ENCODE measurements at regions not wholly inside any gene's neighbourhood (a gene's known extent, or its start where the extent isn't known, plus 50 kb on each side); places are given as distances from the start of the nearest gene placed in this dataset.

DNA sequence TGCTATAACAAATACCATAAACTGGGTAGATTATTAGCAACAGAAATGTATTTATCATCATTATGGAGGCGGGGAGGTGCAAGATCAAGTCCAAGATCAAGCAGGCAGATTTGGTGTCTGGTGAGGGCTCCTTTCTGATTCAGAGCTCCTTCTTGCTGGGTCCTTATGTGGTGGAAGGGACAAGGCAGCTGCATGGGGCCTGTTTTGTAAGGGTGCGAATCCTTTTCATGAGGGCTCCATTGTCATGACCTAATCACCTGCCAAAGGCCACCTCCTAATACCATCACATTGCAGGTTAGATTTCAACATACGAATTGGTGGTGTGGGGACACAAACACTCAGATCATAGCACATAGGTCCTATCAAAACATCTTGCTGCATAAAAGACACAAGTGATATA lies 84.4 kb upstream of the CCDC150 start:
- WGBS, 2 experiments (ENCODE audit: low coverage in 1 of 2, low lambda C conversion rate in 2 of 2, missing lambda C conversion rate in 2 of 2), result 92 to 94% methylated on average over 3 of the region's 3 CpGs
- H3K36me3 ChIP-seq (ENCODE audit: low read depth), result no peaks in the 10 kb centered on the region
- H4K20me1 ChIP-seq (ENCODE audit: insufficient read depth), result no peaks in the 10 kb centered on the region
- no peaks in the 10 kb centered on the region; the same call in 1 of the 2 replicates for H3K79me2 ChIP-seq (ENCODE audit: insufficient read depth)
- H3K27me3 ChIP-seq (replicated peaks; ENCODE audit: insufficient read depth), result no peaks in the 10 kb centered on the region
- H2AFZ ChIP-seq, result no peak overlapping the region
- H3F3A ChIP-seq (ENCODE audit: insufficient read depth), result no peaks in the 10 kb centered on the region; the same call in 1 of the 2 replicates
- H3K9me3 ChIP-seq (ENCODE audit: low read depth), result no peaks in the 10 kb centered on the region
- H3K4me3 ChIP-seq, result no peak overlapping the region
- TF ChIP-seq EZH2phosphoT487 (IDR thresholded peaks at IDR 0.05; ENCODE audit: insufficient read depth, low read depth) (no peak), EZH2 (IDR thresholded peaks at IDR 0.05; ENCODE audit: insufficient read depth, poor library complexity, severe bottlenecking) (no peak)
- H3K27ac ChIP-seq, result no peak overlapping the region
- H3K9ac ChIP-seq, result no peak overlapping the region
- in situ Hi-C loops (cut with MboI), result no loop called here
- no peak for DNase-seq
- H3K9me2 ChIP-seq (ENCODE audit: insufficient read depth), result no peaks in the 10 kb centered on the region
- no peaks in the 10 kb centered on the region; the same call in 1 of the 2 replicates for H3K4me1 ChIP-seq (ENCODE audit: insufficient read depth)
- no peak overlapping the region for H3K4me2 ChIP-seq (ENCODE audit: unreplicated experiment)

- Histone ChIP-seq H3K9ac (no peak overlapping the region), H3K4me3 (no peak overlapping the region), H3K9me3 (ENCODE audit: low read depth) (no peaks in the 10 kb centered on the region), H3K36me3 (ENCODE audit: low read depth) (no peaks in the 10 kb centered on the region), H2AFZ (no peak overlapping the region), H3K4me2 (ENCODE audit: unreplicated experiment) (no peak overlapping the region), H3K27ac (no peak overlapping the region), H3K79me2 (ENCODE audit: insufficient read depth) (no peaks in the 10 kb centered on the region; the same call in 1 of the 2 replicates), H3K4me1 (ENCODE audit: insufficient read depth) (no peaks in the 10 kb centered on the region; the same call in 1 of the 2 replicates), H4K20me1 (ENCODE audit: insufficient read depth) (no peaks in the 10 kb centered on the region), H3K27me3 (replicated peaks; ENCODE audit: insufficient read depth) (no peaks in the 10 kb centered on the region), H3K9me2 (ENCODE audit: insufficient read depth) (no peaks in the 10 kb centered on the region), H3F3A (ENCODE audit: insufficient read depth) (no peaks in the 10 kb centered on the region; the same call in 1 of the 2 replicates)
- 40 to 59% methylated on average over 1 of the region's 1 CpG for WGBS, 2 experiments (ENCODE audit: low coverage in 1 of 2, low lambda C conversion rate in 2 of 2, missing lambda C conversion rate in 2 of 2)
- no peak for DNase-seq
- TF ChIP-seq EZH2phosphoT487 (IDR thresholded peaks at IDR 0.05; ENCODE audit: insufficient read depth, low read depth), result no peak
- no peak for TF ChIP-seq EZH2 (IDR thresholded peaks at IDR 0.05; ENCODE audit: insufficient read depth, poor library complexity, severe bottlenecking)
- in situ Hi-C loops (cut with MboI), result no loop called here
Measured at GRCh38 chr2:196555726-196556125, 83.8 kb upstream of the CCDC150 start.

GRCh38 chr2:196558497-196558896 lies 81.0 kb upstream of the CCDC150 start:
- no peaks in the 10 kb centered on the region for H3K36me3 ChIP-seq (ENCODE audit: low read depth)
- TF ChIP-seq EZH2phosphoT487 (IDR thresholded peaks at IDR 0.05; ENCODE audit: insufficient read depth, low read depth), result no peak
- no peak for TF ChIP-seq EZH2 (IDR thresholded peaks at IDR 0.05; ENCODE audit: insufficient read depth, poor library complexity, severe bottlenecking)
- no peaks in the 10 kb centered on the region for H3K79me2 ChIP-seq (ENCODE audit: insufficient read depth)
- no peak overlapping the region for H3K4me2 ChIP-seq (ENCODE audit: unreplicated experiment)
- H3K9me3 ChIP-seq (ENCODE audit: low read depth), result no peaks in the 10 kb centered on the region
- no peaks in the 10 kb centered on the region for H3K27me3 ChIP-seq (replicated peaks; ENCODE audit: insufficient read depth)
- H3F3A ChIP-seq (ENCODE audit: insufficient read depth), result no peaks in the 10 kb centered on the region
- in situ Hi-C loops (cut with MboI), result no loop called here
- H3K4me1 ChIP-seq (ENCODE audit: insufficient read depth), result no peaks in the 10 kb centered on the region
- H2AFZ ChIP-seq, result no peak overlapping the region
- no peak overlapping the region for H3K27ac ChIP-seq
- no peaks in the 10 kb centered on the region for H4K20me1 ChIP-seq (ENCODE audit: insufficient read depth)
- WGBS, 2 experiments (ENCODE audit: low coverage in 1 of 2, low lambda C conversion rate in 2 of 2, missing lambda C conversion rate in 2 of 2), result 98% methylated on average over 3 of the region's 3 CpGs
- no peak overlapping the region for H3K9ac ChIP-seq
- no peak overlapping the region for H3K4me3 ChIP-seq
- no peaks in the 10 kb centered on the region for H3K9me2 ChIP-seq (ENCODE audit: insufficient read depth)
- no peak for DNase-seq

DNA sequence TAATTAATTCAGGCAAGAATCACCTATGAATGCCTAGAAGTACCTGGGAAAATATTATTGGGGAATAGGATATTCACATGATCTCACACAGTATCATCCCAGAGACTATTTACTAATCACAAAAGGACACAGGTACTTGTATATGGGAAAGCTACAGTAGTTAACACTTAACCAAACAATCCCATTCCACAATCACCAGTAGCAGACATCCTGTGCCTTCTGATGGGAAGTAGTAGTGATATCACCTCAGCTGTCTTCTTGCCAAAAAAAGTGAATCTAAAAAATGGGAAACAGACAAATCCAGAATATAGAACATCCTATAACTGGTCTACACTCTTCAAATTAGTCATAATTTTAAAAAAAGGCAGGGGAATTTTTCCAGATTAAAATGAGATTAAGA lies 75.6 kb upstream of the CCDC150 start:
- H4K20me1 ChIP-seq (ENCODE audit: insufficient read depth), result no peaks in the 10 kb centered on the region
- no peak overlapping the region for H2AFZ ChIP-seq
- no peaks in the 10 kb centered on the region for H3K27me3 ChIP-seq (replicated peaks; ENCODE audit: insufficient read depth)
- H3K4me1 ChIP-seq (ENCODE audit: insufficient read depth), result no peaks in the 10 kb centered on the region
- H3K36me3 ChIP-seq (ENCODE audit: low read depth), result no peaks in the 10 kb centered on the region
- TF ChIP-seq EZH2 (IDR thresholded peaks at IDR 0.05; ENCODE audit: insufficient read depth, poor library complexity, severe bottlenecking) (no peak), EZH2phosphoT487 (IDR thresholded peaks at IDR 0.05; ENCODE audit: insufficient read depth, low read depth) (no peak)
- no peak overlapping the region for H3K27ac ChIP-seq
- no peaks in the 10 kb centered on the region; the same call in 1 of the 2 replicates for H3F3A ChIP-seq (ENCODE audit: insufficient read depth)
- no peak for DNase-seq
- in situ Hi-C loops (cut with MboI), result no loop called here
- no peak overlapping the region for H3K4me3 ChIP-seq
- H3K9me2 ChIP-seq (ENCODE audit: insufficient read depth), result no peaks in the 10 kb centered on the region
- 0 out of 2 replicates have a peak, but pooled peaks cover 3% of the 10 kb centered on the region for H3K79me2 ChIP-seq (ENCODE audit: insufficient read depth)
- H3K9me3 ChIP-seq (ENCODE audit: low read depth), result no peaks in the 10 kb centered on the region
- no peak overlapping the region for H3K9ac ChIP-seq
- no peak overlapping the region for H3K4me2 ChIP-seq (ENCODE audit: unreplicated experiment)

Data from GM23248 (cell line).